ENCODE measurements at regions not wholly inside any gene's neighbourhood (a gene's known extent, or its start where the extent isn't known, plus 50 kb on each side); places are given as distances from the start of the nearest gene placed in this dataset.

DNA sequence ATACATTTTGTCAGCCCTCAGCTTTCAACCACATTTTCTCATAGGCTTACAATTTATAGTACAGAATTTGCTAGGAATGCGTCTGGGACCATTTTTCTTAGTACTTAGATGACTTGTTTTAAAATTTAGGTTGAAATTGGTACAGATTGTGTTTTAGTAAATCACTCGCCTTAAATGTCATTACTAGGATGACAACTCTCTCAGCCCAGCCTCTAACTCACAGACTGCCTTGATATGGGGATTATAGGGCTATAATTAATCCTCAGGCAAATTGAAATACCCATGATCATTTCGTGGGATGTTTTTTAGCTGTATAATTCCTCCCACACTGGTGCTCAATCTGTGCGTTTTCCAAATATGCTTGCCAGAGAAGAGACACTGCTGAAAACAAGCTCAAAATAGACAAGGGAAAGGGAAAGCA lies 299.7 kb upstream of the AKR1E2 start:
- Histone ChIP-seq H3K27me3 (replicated peaks; ENCODE audit: control insufficient read depth, insufficient read depth, low read length) (no peaks in the 10 kb centered on the region), H3K36me3 (ENCODE audit: control insufficient read depth, insufficient read depth, low read length) (no peaks in the 10 kb centered on the region), H3K9me3 (no peaks in the 10 kb centered on the region), H3K4me3 (ENCODE audit: low read depth, low read length) (no peak overlapping the region), H3K4me1 (no peaks in the 10 kb centered on the region)
- H3K36me3 Mint-ChIP-seq (ENCODE audit: insufficient read depth, unreplicated experiment), result no peaks in the 10 kb centered on the region
- POLR2A ChIA-PET, result no interaction called here
- H3K27me3 Mint-ChIP-seq (ENCODE audit: insufficient read depth, unreplicated experiment), result peaks cover 5% of the 10 kb centered on the region
- no peak overlapping the region for H3K4me3 Mint-ChIP-seq (ENCODE audit: unreplicated experiment)
- TF ChIP-seq, protein P1, sequence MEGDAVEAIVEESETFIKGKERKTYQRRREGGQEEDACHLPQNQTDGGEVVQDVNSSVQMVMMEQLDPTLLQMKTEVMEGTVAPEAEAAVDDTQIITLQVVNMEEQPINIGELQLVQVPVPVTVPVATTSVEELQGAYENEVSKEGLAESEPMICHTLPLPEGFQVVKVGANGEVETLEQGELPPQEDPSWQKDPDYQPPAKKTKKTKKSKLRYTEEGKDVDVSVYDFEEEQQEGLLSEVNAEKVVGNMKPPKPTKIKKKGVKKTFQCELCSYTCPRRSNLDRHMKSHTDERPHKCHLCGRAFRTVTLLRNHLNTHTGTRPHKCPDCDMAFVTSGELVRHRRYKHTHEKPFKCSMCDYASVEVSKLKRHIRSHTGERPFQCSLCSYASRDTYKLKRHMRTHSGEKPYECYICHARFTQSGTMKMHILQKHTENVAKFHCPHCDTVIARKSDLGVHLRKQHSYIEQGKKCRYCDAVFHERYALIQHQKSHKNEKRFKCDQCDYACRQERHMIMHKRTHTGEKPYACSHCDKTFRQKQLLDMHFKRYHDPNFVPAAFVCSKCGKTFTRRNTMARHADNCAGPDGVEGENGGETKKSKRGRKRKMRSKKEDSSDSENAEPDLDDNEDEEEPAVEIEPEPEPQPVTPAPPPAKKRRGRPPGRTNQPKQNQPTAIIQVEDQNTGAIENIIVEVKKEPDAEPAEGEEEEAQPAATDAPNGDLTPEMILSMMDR (IDR thresholded peaks at IDR 0.05; ENCODE audit: insufficient read depth in 1 of 2, low read depth in 1 of 2, low read length in 1 of 2, severe bottlenecking in 1 of 2, unreplicated experiment in 1 of 2), result no peak
- no peak overlapping the region for H3K27ac Mint-ChIP-seq (ENCODE audit: unreplicated experiment)
- H3K4me1 Mint-ChIP-seq (ENCODE audit: low read depth, unreplicated experiment), result no peaks in the 10 kb centered on the region
- H3K9me3 Mint-ChIP-seq (ENCODE audit: unreplicated experiment), result no peaks in the 10 kb centered on the region
- CTCF ChIA-PET, result no interaction called here
- intact Hi-C loops (cut with micrococcal nuclease; ENCODE audit: unreplicated experiment), result no loop called here
- BruUV-seq (replicated peaks), result no TSS peak
- DNase-seq, result no peak

- intact Hi-C loops (cut with micrococcal nuclease; ENCODE audit: unreplicated experiment), result no loop called here
- Mint-ChIP-seq H3K27ac (ENCODE audit: unreplicated experiment) (no peak overlapping the region), H3K4me1 (ENCODE audit: low read depth, unreplicated experiment) (no peaks in the 10 kb centered on the region), H3K27me3 (ENCODE audit: insufficient read depth, unreplicated experiment) (peaks cover 5% of the 10 kb centered on the region), H3K4me3 (ENCODE audit: unreplicated experiment) (no peak overlapping the region), H3K36me3 (ENCODE audit: insufficient read depth, unreplicated experiment) (no peaks in the 10 kb centered on the region), H3K9me3 (ENCODE audit: unreplicated experiment) (no peaks in the 10 kb centered on the region)
- H3K4me1 ChIP-seq, result no peaks in the 10 kb centered on the region
- H3K36me3 ChIP-seq (ENCODE audit: control insufficient read depth, insufficient read depth, low read length), result no peaks in the 10 kb centered on the region
- ChIA-PET CTCF (no interaction called here), POLR2A (no interaction called here)
- H3K27me3 ChIP-seq (replicated peaks; ENCODE audit: control insufficient read depth, insufficient read depth, low read length), result no peaks in the 10 kb centered on the region
- no peak for DNase-seq
- H3K9me3 ChIP-seq, result no peaks in the 10 kb centered on the region
- BruUV-seq (replicated peaks), result no TSS peak
- no peak overlapping the region for H3K4me3 ChIP-seq (ENCODE audit: low read depth, low read length)
- TF ChIP-seq, protein P1 (IDR thresholded peaks at IDR 0.05; ENCODE audit: insufficient read depth in 1 of 2, low read depth in 1 of 2, low read length in 1 of 2, severe bottlenecking in 1 of 2, unreplicated experiment in 1 of 2), result no peak
Measured at GRCh38 chr10:4525103-4525502, 300.9 kb upstream of the AKR1E2 start.

- intact Hi-C loops (cut with micrococcal nuclease; ENCODE audit: unreplicated experiment), result no loop called here
- H3K4me1 Mint-ChIP-seq (ENCODE audit: low read depth, unreplicated experiment), result no peaks in the 10 kb centered on the region
- Histone ChIP-seq H3K36me3 (ENCODE audit: control insufficient read depth, insufficient read depth, low read length) (no peaks in the 10 kb centered on the region), H3K9me3 (no peaks in the 10 kb centered on the region), H3K27me3 (replicated peaks; ENCODE audit: control insufficient read depth, insufficient read depth, low read length) (no peaks in the 10 kb centered on the region), H3K4me1 (no peaks in the 10 kb centered on the region), H3K4me3 (ENCODE audit: low read depth, low read length) (no peak overlapping the region)
- no peaks in the 10 kb centered on the region for H3K9me3 Mint-ChIP-seq (ENCODE audit: unreplicated experiment)
- H3K36me3 Mint-ChIP-seq (ENCODE audit: insufficient read depth, unreplicated experiment), result no peaks in the 10 kb centered on the region
- H3K27ac Mint-ChIP-seq (ENCODE audit: unreplicated experiment), result no peak overlapping the region
- CTCF ChIA-PET, result no interaction called here
- TF ChIP-seq, protein P1 (IDR thresholded peaks at IDR 0.05; ENCODE audit: insufficient read depth in 1 of 2, low read depth in 1 of 2, low read length in 1 of 2, severe bottlenecking in 1 of 2, unreplicated experiment in 1 of 2), result no peak
- H3K27me3 Mint-ChIP-seq (ENCODE audit: insufficient read depth, unreplicated experiment), result peaks cover 11% of the 10 kb centered on the region
- no peak overlapping the region for H3K4me3 Mint-ChIP-seq (ENCODE audit: unreplicated experiment)
- POLR2A ChIA-PET, result no interaction called here
- DNase-seq, result no peak
- no TSS peak for BruUV-seq (replicated peaks)
Measured at GRCh38 chr10:4522296-4523000, 303.6 kb upstream of the AKR1E2 start.
